ENCODE measurements at regions not wholly inside any gene's neighbourhood (a gene's known extent, or its start where the extent isn't known, plus 50 kb on each side); places are given as distances from the start of the nearest gene placed in this dataset.

- peaks cover 2% of the 10 kb centered on the region; the same call in 1 of the 2 replicates for H3K4me1 ChIP-seq (ENCODE audit: control insufficient read depth, insufficient read depth, low read length)
- in situ Hi-C loops (cut with MboI; ENCODE audit: low sequenced_read_pairs) (loop anchor here (10.0 kb wide), 1 partner anchor 249 kb away; no protein-coding TSS in a partner anchor), dilution Hi-C loops (cut with HindIII; ENCODE audit: low sequenced_read_pairs, unreplicated experiment) (no loop called here), intact Hi-C loops (cut with micrococcal nuclease) (no loop called here)
- CTCF ChIA-PET = no interaction called here
- H4K5ac ChIP-seq (ENCODE audit: low read depth, low read length) = no peak overlapping the region
- no peak overlapping the region for H3K4me2 ChIP-seq (ENCODE audit: low read depth, low read length)
- H3K27me3 ChIP-seq (ENCODE audit: control insufficient read depth, insufficient read depth, low read length) = no peaks in the 10 kb centered on the region
- no peak overlapping the region for H2AFZ ChIP-seq (replicated peaks; ENCODE audit: low read length, poor library complexity)
- no peak overlapping the region for H3K4ac ChIP-seq (ENCODE audit: low read depth, low read length)
- no peak overlapping the region for H3K4me3 ChIP-seq (ENCODE audit: insufficient read depth, low read depth, low read length)
- H2AK5ac ChIP-seq (ENCODE audit: low read depth, low read length) = no peak overlapping the region
- H2BK15ac ChIP-seq (ENCODE audit: low read depth, low read length) = no peak overlapping the region
- no peak overlapping the region for H3K9ac ChIP-seq (ENCODE audit: low read depth, low read length)
- H3K27ac ChIP-seq (ENCODE audit: insufficient read depth, low read length) = no peak overlapping the region
- no peak overlapping the region for H3K56ac ChIP-seq (ENCODE audit: extremely low read depth, insufficient read depth, low read length)
- ATAC-seq (ENCODE audit: low read depth) (no peak), DNase-seq (no peak)
- no peak overlapping the region for H4K8ac ChIP-seq (ENCODE audit: low read depth in 2 of 2, low read length in 2 of 2)
- H3K18ac ChIP-seq (ENCODE audit: low read depth, low read length) = no peak overlapping the region
- H3K14ac ChIP-seq (replicated peaks; ENCODE audit: low read depth, low read length) = no peak overlapping the region
- H3K9me1 ChIP-seq (ENCODE audit: insufficient read depth, low read length) = peaks cover 2% of the 10 kb centered on the region; the same call in 1 of the 2 replicates
- WGBS, 2 experiments (ENCODE audit: extremely low coverage in 2 of 2, insufficient read length in 1 of 2) = no CpG with 5 or more reads among the region's 3 CpGs
- H4K20me1 ChIP-seq (ENCODE audit: insufficient read depth, low read length) = no peaks in the 10 kb centered on the region
- POLR2A ChIA-PET (ENCODE audit: unreplicated experiment) = no interaction called here
- H2AK9ac ChIP-seq (replicated peaks; ENCODE audit: low read depth, low read length, poor library complexity) = no peak overlapping the region
- BruUV-seq (replicated peaks) = no TSS peak
- H3K36me3 ChIP-seq (ENCODE audit: control insufficient read depth, insufficient read depth, low read length) = no peaks in the 10 kb centered on the region
- H2BK5ac ChIP-seq (ENCODE audit: low read depth, low read length, poor library complexity, severe bottlenecking) = no peak overlapping the region
- no peaks in the 10 kb centered on the region for H3K79me1 ChIP-seq (ENCODE audit: low read depth in 1 of 2, low read length in 2 of 2)
- no peak for TF ChIP-seq MXI1 (IDR thresholded peaks at IDR 0.05; ENCODE audit: borderline replicate concordance, low read depth, low read length)
- TF ChIP-seq POLR2A (IDR thresholded peaks at IDR 0.05; ENCODE audit: low read depth, low read length) = no peak
- TF ChIP-seq MAZ (IDR thresholded peaks at IDR 0.05; ENCODE audit: borderline replicate concordance, low read depth, low read length) = no peak
- no peak for TF ChIP-seq CEBPB (IDR thresholded peaks at IDR 0.05; ENCODE audit: low read depth, low read length)
- TF ChIP-seq NFE2L2 (IDR thresholded peaks at IDR 0.05; ENCODE audit: low read depth, low read length) = no peak
- no peak for TF ChIP-seq SMC3 (IDR thresholded peaks at IDR 0.05; ENCODE audit: low read depth, low read length)
- no peak for TF ChIP-seq CTCF (conservative IDR thresholded peaks at IDR 0.05; ENCODE audit: low read depth, low read length)
- TF ChIP-seq CHD1 (IDR thresholded peaks at IDR 0.05; ENCODE audit: low read depth, low read length) = no peak
- no peak for TF ChIP-seq FOS (IDR thresholded peaks at IDR 0.05; ENCODE audit: low read depth, low read length)
- TF ChIP-seq RAD21 (IDR thresholded peaks at IDR 0.05; ENCODE audit: low read length) = no peak
- H3K9me3 ChIP-seq (ENCODE audit: control insufficient read depth, insufficient read depth, low read length) = no peaks in the 10 kb centered on the region
- no peak overlapping the region for H2BK120ac ChIP-seq (ENCODE audit: low read depth, low read length)
- H2BK20ac ChIP-seq (ENCODE audit: low read depth, low read length) = no peak overlapping the region
- no peak overlapping the region for H3K23ac ChIP-seq (ENCODE audit: low read depth, low read length)
- H4K91ac ChIP-seq (ENCODE audit: insufficient read depth, low read depth, low read length) = no peak overlapping the region
Measured at GRCh38 chr5:10023494-10023893, 226.2 kb downstream of the ATPSCKMT start.

Measured in IMR-90 (cell line).